K562 (cell line): ENCODE measurements at regions not wholly inside any gene's neighbourhood (a gene's known extent, or its start where the extent isn't known, plus 50 kb on each side); places are given as distances from the start of the nearest gene placed in this dataset.

Source experiments
- ETV6 ChIP-seq, 3 experiments: fragments of 150-350 bp in 1 of 3; sonication (generic) in 1 of 3; formaldehyde crosslinking in 1 of 3; IDR thresholded peaks; 2 replicates each; pipeline versions ENCODE4 v1.6.1 to v1.8.0; 2014 to 2022; ENCODE audit warnings: borderline replicate concordance in 2 of 3, low read depth in 2 of 3, antibody characterized with exemption in 1 of 3, low read length in 1 of 3, mild to moderate bottlenecking in 1 of 3, missing genetic modification reagents in 1 of 3
- EZH2 ChIP-seq: IDR thresholded peaks from 2 replicates; pipeline ENCODE4 v1.6.1; 2012; ENCODE audit warnings: low read depth, mild to moderate bottlenecking, inconsistent platforms, low read length, borderline replicate concordance
- FOXA1 ChIP-seq: fragments of 450-650 bp; IDR thresholded peaks from 2 replicates; pipeline ENCODE4 v1.6.1; 2016; ENCODE audit warnings: mild to moderate bottlenecking, borderline replicate concordance
- GATA2 ChIP-seq: sonication (generic); formaldehyde crosslinking; IDR thresholded peaks from 2 replicates; pipeline ENCODE4 v1.4.0; 2020; ENCODE audit warnings: mild to moderate bottlenecking, missing genetic modification reagents
- KDM1A ChIP-seq, 2 experiments: fragments of 450-650 bp; IDR thresholded peaks; 2 replicates each; pipeline ENCODE4 v1.6.1; 2016; ENCODE audit warnings: mild to moderate bottlenecking in 2 of 2
- LARP7 ChIP-seq: fragments of 450-650 bp; IDR thresholded peaks from 2 replicates; pipeline ENCODE4 v1.6.1; 2016
- SNAPC5 ChIP-seq: fragments of 250-450 bp; sonication (Bioruptor Pico); IDR thresholded peaks from 2 replicates; pipeline ENCODE4 v1.8.0; 2021; ENCODE audit warnings: moderate library complexity, mild to moderate bottlenecking, inconsistent platforms
- TF ChIP-seq, protein P1 (sequence below), 3 experiments: IDR thresholded peaks in 2 of 3; conservative IDR thresholded peaks in 1 of 3; 2 replicates each; pipeline ENCODE4 v1.5.1; 2011 to 2012; ENCODE audit warnings: low read length in 3 of 3, mild to moderate bottlenecking in 3 of 3, control low read depth in 2 of 3, improper control_type of control experiment in 1 of 3, inconsistent platforms in 1 of 3, low read depth in 1 of 3, mixed read lengths in 1 of 3, moderate library complexity in 1 of 3; ENCODE audit not compliant: insufficient read depth in 2 of 3

- TF ChIP-seq, protein P1, sequence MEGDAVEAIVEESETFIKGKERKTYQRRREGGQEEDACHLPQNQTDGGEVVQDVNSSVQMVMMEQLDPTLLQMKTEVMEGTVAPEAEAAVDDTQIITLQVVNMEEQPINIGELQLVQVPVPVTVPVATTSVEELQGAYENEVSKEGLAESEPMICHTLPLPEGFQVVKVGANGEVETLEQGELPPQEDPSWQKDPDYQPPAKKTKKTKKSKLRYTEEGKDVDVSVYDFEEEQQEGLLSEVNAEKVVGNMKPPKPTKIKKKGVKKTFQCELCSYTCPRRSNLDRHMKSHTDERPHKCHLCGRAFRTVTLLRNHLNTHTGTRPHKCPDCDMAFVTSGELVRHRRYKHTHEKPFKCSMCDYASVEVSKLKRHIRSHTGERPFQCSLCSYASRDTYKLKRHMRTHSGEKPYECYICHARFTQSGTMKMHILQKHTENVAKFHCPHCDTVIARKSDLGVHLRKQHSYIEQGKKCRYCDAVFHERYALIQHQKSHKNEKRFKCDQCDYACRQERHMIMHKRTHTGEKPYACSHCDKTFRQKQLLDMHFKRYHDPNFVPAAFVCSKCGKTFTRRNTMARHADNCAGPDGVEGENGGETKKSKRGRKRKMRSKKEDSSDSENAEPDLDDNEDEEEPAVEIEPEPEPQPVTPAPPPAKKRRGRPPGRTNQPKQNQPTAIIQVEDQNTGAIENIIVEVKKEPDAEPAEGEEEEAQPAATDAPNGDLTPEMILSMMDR (IDR thresholded peaks at IDR 0.05 in 2 of 3, conservative IDR thresholded peaks at IDR 0.05 in 1 of 3; ENCODE audit: insufficient read depth in 2 of 3, low read depth in 1 of 3, low read length in 3 of 3) = 0 out of 6 replicates have a peak, but pooled peaks of 2 of the 3 experiments have one; percentile 10 to 29
- TF ChIP-seq LARP7 (no peak), KDM1A (IDR thresholded peaks at IDR 0.05) (no peak), SNAPC5 (CRISPR knock-in tag) (no peak), FOXA1 (no peak), GATA2 (no peak), ETV6 (IDR thresholded peaks at IDR 0.05; ENCODE audit: borderline replicate concordance in 1 of 2, low read depth in 2 of 2, low read length in 1 of 2) (no peak), ETV6 (CRISPR knock-in tag; IDR thresholded peaks at IDR 0.05; ENCODE audit: borderline replicate concordance) (no peak), EZH2 (no peak)
Observed at GRCh38 chr6:165755583-165755982, 92.5 kb upstream of the PDE10A start.
